ENCODE measurements at regions not wholly inside any gene's neighbourhood (a gene's known extent, or its start where the extent isn't known, plus 50 kb on each side); places are given as distances from the start of the nearest gene placed in this dataset.

GRCh38 chr5:110925398-110925797, 146.1 kb upstream of the TSLP start:
- H3K27me3 ChIP-seq (ENCODE audit: low read depth, low read length): no peaks in the 10 kb centered on the region
- no peaks in the 10 kb centered on the region for H3K36me3 ChIP-seq (ENCODE audit: control insufficient read depth in 1 of 2, insufficient read depth in 2 of 2, low read length in 2 of 2)
- no peak overlapping the region for H3K27ac ChIP-seq (ENCODE audit: low read length)
- no peak overlapping the region for H3K4me3 ChIP-seq (ENCODE audit: low read depth in 1 of 2, low read length in 2 of 2)
- peaks cover 0 to 5% of the 10 kb centered on the region in 2 donors for H3K4me1 ChIP-seq (ENCODE audit: control insufficient read depth in 1 of 2, insufficient read depth in 2 of 2, low read length in 2 of 2)
- no peaks in the 10 kb centered on the region for H3K9me3 ChIP-seq (ENCODE audit: control insufficient read depth in 1 of 2, low read length in 2 of 2)

DNA sequence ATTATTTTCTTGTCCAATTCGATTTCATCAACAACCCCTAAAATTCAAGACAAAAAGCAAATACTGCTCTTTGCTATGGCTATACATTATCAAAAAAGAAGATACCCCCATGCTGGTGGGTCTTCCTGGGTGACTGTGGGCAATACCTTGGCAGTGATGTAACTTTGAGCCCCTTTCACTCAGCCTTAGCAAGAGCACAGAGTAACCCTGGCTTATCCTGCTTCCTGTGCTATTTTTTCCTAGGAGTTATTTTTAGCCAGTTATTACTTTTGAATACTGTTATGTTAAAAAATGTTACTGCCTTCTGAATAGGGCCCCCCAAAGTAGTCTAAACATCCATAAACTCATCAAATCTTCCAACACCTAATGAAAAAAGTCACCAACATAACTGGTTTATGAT, 145.6 kb upstream of the TSLP start:
- Histone ChIP-seq H3K4me1 (ENCODE audit: control insufficient read depth in 1 of 2, insufficient read depth in 2 of 2, low read length in 2 of 2) (peaks cover 0 to 5% of the 10 kb centered on the region in 2 donors), H3K36me3 (ENCODE audit: control insufficient read depth in 1 of 2, insufficient read depth in 2 of 2, low read length in 2 of 2) (no peaks in the 10 kb centered on the region), H3K27me3 (ENCODE audit: low read depth, low read length) (no peaks in the 10 kb centered on the region), H3K27ac (ENCODE audit: low read length) (no peak overlapping the region), H3K4me3 (ENCODE audit: low read depth in 1 of 2, low read length in 2 of 2) (no peak overlapping the region), H3K9me3 (ENCODE audit: control insufficient read depth in 1 of 2, low read length in 2 of 2) (no peaks in the 10 kb centered on the region)

- Histone ChIP-seq H3K27ac (ENCODE audit: low read length) (no peak overlapping the region), H3K36me3 (ENCODE audit: control insufficient read depth in 1 of 2, insufficient read depth in 2 of 2, low read length in 2 of 2) (no peaks in the 10 kb centered on the region), H3K4me3 (ENCODE audit: low read depth in 1 of 2, low read length in 2 of 2) (no peak overlapping the region), H3K9me3 (ENCODE audit: control insufficient read depth in 1 of 2, low read length in 2 of 2) (no peaks in the 10 kb centered on the region), H3K27me3 (ENCODE audit: low read depth, low read length) (no peaks in the 10 kb centered on the region), H3K4me1 (ENCODE audit: control insufficient read depth in 1 of 2, insufficient read depth in 2 of 2, low read length in 2 of 2) (no peaks in the 10 kb centered on the region)
Measured at GRCh38 chr5:110932755-110933488, 138.6 kb upstream of the TSLP start.

- no peaks in the 10 kb centered on the region for H3K4me1 ChIP-seq (ENCODE audit: control insufficient read depth in 1 of 2, insufficient read depth in 2 of 2, low read length in 2 of 2)
- no peaks in the 10 kb centered on the region for H3K9me3 ChIP-seq (ENCODE audit: control insufficient read depth in 1 of 2, low read length in 2 of 2)
- H3K27ac ChIP-seq (ENCODE audit: low read length): no peak overlapping the region
- H3K4me3 ChIP-seq (ENCODE audit: low read depth in 1 of 2, low read length in 2 of 2): no peak overlapping the region
- no peaks in the 10 kb centered on the region for H3K27me3 ChIP-seq (ENCODE audit: low read depth, low read length)
- no peaks in the 10 kb centered on the region for H3K36me3 ChIP-seq (ENCODE audit: control insufficient read depth in 1 of 2, insufficient read depth in 2 of 2, low read length in 2 of 2)
Measured at GRCh38 chr5:110940136-110940535, 131.4 kb upstream of the TSLP start.

GRCh38 chr5:110945874-110946436, 125.6 kb upstream of the TSLP start:
- no peak overlapping the region for H3K27ac ChIP-seq (ENCODE audit: low read length)
- no peak overlapping the region for H3K4me3 ChIP-seq (ENCODE audit: low read depth in 1 of 2, low read length in 2 of 2)
- no peaks in the 10 kb centered on the region for H3K27me3 ChIP-seq (ENCODE audit: low read depth, low read length)
- H3K9me3 ChIP-seq (ENCODE audit: control insufficient read depth in 1 of 2, low read length in 2 of 2): no peaks in the 10 kb centered on the region
- H3K4me1 ChIP-seq (ENCODE audit: control insufficient read depth in 1 of 2, insufficient read depth in 2 of 2, low read length in 2 of 2): no peaks in the 10 kb centered on the region
- H3K36me3 ChIP-seq (ENCODE audit: control insufficient read depth in 1 of 2, insufficient read depth in 2 of 2, low read length in 2 of 2): no peaks in the 10 kb centered on the region

GRCh38 chr5:110951373-110951791, 120.1 kb upstream of the TSLP start:
- Histone ChIP-seq H3K4me3 (ENCODE audit: low read depth in 1 of 2, low read length in 2 of 2) (no peak overlapping the region), H3K27me3 (ENCODE audit: low read depth, low read length) (no peaks in the 10 kb centered on the region), H3K9me3 (ENCODE audit: control insufficient read depth in 1 of 2, low read length in 2 of 2) (no peaks in the 10 kb centered on the region), H3K36me3 (ENCODE audit: control insufficient read depth in 1 of 2, insufficient read depth in 2 of 2, low read length in 2 of 2) (no peaks in the 10 kb centered on the region), H3K4me1 (ENCODE audit: control insufficient read depth in 1 of 2, insufficient read depth in 2 of 2, low read length in 2 of 2) (no peaks in the 10 kb centered on the region), H3K27ac (ENCODE audit: low read length) (no peak overlapping the region)

GRCh38 chr5:110956280-110956912, 115.1 kb upstream of the TSLP start:
- Histone ChIP-seq H3K4me3 (ENCODE audit: low read depth in 1 of 2, low read length in 2 of 2) (no peak overlapping the region), H3K36me3 (ENCODE audit: control insufficient read depth in 1 of 2, insufficient read depth in 2 of 2, low read length in 2 of 2) (no peaks in the 10 kb centered on the region), H3K27ac (ENCODE audit: low read length) (no peak overlapping the region), H3K4me1 (ENCODE audit: control insufficient read depth in 1 of 2, insufficient read depth in 2 of 2, low read length in 2 of 2) (no peaks in the 10 kb centered on the region), H3K9me3 (ENCODE audit: control insufficient read depth in 1 of 2, low read length in 2 of 2) (no peaks in the 10 kb centered on the region), H3K27me3 (ENCODE audit: low read depth, low read length) (no peaks in the 10 kb centered on the region)

DNA sequence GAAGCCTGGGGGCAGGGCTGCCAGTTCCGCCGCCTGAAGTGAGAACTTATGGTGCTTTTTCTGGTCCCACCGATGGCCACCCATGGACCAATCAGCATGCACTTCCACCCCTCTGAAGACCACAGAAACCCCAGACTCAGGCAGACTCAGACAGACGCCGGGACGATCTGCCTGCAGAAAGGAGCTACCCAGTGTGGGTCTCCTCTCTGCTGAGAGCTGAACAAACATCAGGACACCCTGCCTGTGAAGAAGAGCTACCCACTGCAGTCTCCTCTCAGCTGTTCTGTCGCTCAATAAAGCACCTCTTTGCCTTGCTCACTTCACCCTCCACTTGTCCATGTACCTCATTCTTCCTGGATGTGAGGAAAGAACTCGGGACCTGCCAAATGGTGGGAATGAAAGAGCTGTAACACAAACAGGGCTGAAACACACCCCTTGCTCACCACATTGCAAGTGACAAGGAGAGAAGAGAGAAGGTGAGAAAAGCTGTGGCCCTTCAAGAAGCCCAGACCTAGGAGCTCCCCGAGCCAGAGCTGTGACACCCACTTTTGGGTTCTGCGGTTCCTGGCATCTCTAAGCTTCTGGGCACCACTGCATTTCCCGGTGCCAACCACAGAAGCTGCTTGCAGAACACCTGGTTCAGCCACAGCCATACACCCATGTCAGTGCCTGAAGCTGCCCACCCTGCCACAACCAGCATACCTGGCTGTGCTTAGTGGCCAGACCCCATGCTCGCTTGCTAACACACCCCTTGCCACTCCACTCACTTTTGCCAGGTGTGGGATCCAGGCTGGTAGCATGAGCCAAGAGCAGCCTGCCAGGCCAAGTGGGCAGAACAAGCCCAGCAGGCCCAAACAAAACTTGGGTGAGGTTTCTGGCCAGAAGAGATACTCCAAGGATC, 114.3 kb upstream of the TSLP start:
- Histone ChIP-seq H3K27me3 (ENCODE audit: low read depth, low read length) (no peaks in the 10 kb centered on the region), H3K4me1 (ENCODE audit: control insufficient read depth in 1 of 2, insufficient read depth in 2 of 2, low read length in 2 of 2) (no peaks in the 10 kb centered on the region), H3K36me3 (ENCODE audit: control insufficient read depth in 1 of 2, insufficient read depth in 2 of 2, low read length in 2 of 2) (no peaks in the 10 kb centered on the region), H3K9me3 (ENCODE audit: control insufficient read depth in 1 of 2, low read length in 2 of 2) (no peaks in the 10 kb centered on the region), H3K27ac (ENCODE audit: low read length) (no peak overlapping the region), H3K4me3 (ENCODE audit: low read depth in 1 of 2, low read length in 2 of 2) (no peak overlapping the region)

- Histone ChIP-seq H3K4me1 (ENCODE audit: control insufficient read depth in 1 of 2, insufficient read depth in 2 of 2, low read length in 2 of 2) (no peaks in the 10 kb centered on the region), H3K27me3 (ENCODE audit: low read depth, low read length) (no peaks in the 10 kb centered on the region), H3K36me3 (ENCODE audit: control insufficient read depth in 1 of 2, insufficient read depth in 2 of 2, low read length in 2 of 2) (no peaks in the 10 kb centered on the region), H3K27ac (ENCODE audit: low read length) (no peak overlapping the region), H3K9me3 (ENCODE audit: control insufficient read depth in 1 of 2, low read length in 2 of 2) (no peaks in the 10 kb centered on the region), H3K4me3 (ENCODE audit: low read depth in 1 of 2, low read length in 2 of 2) (no peak overlapping the region)
Measured at GRCh38 chr5:110957934-110958333, 113.6 kb upstream of the TSLP start.

DNA sequence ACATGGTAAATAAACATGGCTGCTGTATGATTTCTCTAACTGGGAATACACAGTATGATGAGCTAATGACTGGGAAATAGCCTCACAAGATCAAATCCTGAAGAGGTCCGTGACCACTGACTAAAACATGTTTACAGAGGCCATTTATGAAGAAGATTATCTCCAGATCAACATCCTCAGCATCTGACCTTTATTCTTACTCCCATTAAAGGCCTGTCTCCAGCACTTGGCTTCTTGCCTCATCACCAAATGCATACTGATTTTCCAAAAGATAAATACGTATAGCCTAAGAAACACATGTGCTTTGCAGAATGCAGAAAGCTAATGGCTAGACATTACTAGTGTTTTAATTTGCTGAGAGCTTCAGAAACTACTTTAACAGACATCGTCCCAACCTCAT, 108.0 kb upstream of the TSLP start:
- Histone ChIP-seq H3K27ac (ENCODE audit: low read length) (no peak overlapping the region), H3K27me3 (ENCODE audit: low read depth, low read length) (no peaks in the 10 kb centered on the region), H3K36me3 (ENCODE audit: control insufficient read depth in 1 of 2, insufficient read depth in 2 of 2, low read length in 2 of 2) (no peaks in the 10 kb centered on the region), H3K4me1 (ENCODE audit: control insufficient read depth in 1 of 2, insufficient read depth in 2 of 2, low read length in 2 of 2) (no peaks in the 10 kb centered on the region), H3K9me3 (ENCODE audit: control insufficient read depth in 1 of 2, low read length in 2 of 2) (no peaks in the 10 kb centered on the region), H3K4me3 (ENCODE audit: low read depth in 1 of 2, low read length in 2 of 2) (no peak overlapping the region)
